Right lobe of liver (tissue), 6 donors: ENCODE measurements at regions not wholly inside any gene's neighbourhood (a gene's known extent, or its start where the extent isn't known, plus 50 kb on each side); places are given as distances from the start of the nearest gene placed in this dataset.

ENCODE experiments used
- ATAC-seq, 4 donors: fragments of 200-7000 bp; cut with Tn5 transposase; one replicate each; pipeline ENCODE4 v1.9.1; 2020; ENCODE audit warnings: mild to moderate bottlenecking in 4 of 4, moderate library complexity in 4 of 4
- DNase-seq, 3 donors: peaks; one replicate each; pipeline ENCODE4 v3.0.0-alpha.2; 2020
- H3K27ac ChIP-seq, 3 donors: fragments of 200-600 bp; one replicate each; pipeline ENCODE4 v1.8.0; 2022
- H3K27me3 ChIP-seq, 2 donors: fragments of 200-600 bp; one replicate each; pipeline ENCODE4 v1.8.0; 2022
- H3K36me3 ChIP-seq, 4 donors: fragments of 200-600 bp; sonication (generic) in 1 of 4; one replicate each; pipeline versions ENCODE4 v1.5.1 to v1.8.0; 2017 to 2022; ENCODE audit warnings: control low read depth in 1 of 4
- H3K4me1 ChIP-seq, 4 donors: fragments of 200-600 bp; sonication (generic) in 1 of 4; one replicate each; pipeline versions ENCODE4 v1.5.1 to v1.8.0; 2017 to 2022; ENCODE audit warnings: control low read depth in 1 of 4
- H3K4me3 ChIP-seq, 3 donors: fragments of 200-600 bp; one replicate each; pipeline ENCODE4 v1.8.0; 2022
- H3K9me3 ChIP-seq, 4 donors: fragments of 200-600 bp; sonication (generic) in 1 of 4; one replicate each; pipeline versions ENCODE4 v1.5.1 to v1.8.0; 2017 to 2022; ENCODE audit warnings: control low read depth in 1 of 4
- POLR2A ChIP-seq: fragments of 450-650 bp; IDR thresholded peaks from one replicate; pipeline ENCODE4 v1.6.1; 2017; ENCODE audit warnings: antibody characterized with exemption, mild to moderate bottlenecking
- WGBS: methylation state at CpG from one replicate; pipeline ENCODE4 v1.1.6; 2018; ENCODE audit warnings: low coverage, low lambda C conversion rate; ENCODE audit not compliant: insufficient coverage; ENCODE audit errors: missing lambda C conversion rate; 5-methylcytosine and 5-hydroxymethylcytosine counted together
- intact Hi-C, 2 donors: fragments of 100-400 bp; cut with DNase I; formaldehyde crosslinking; loops; one replicate each; pipeline versions ENCODE4 v1.11.2 to v1.14.1; 2022
- TF ChIP-seq, protein P1 (sequence below), 4 donors: fragments of 200-600 bp in 3 of 4; fragments of 450-650 bp in 1 of 4; IDR thresholded peaks; one replicate each; pipeline versions ENCODE4 v1.5.1 to v1.8.0; 2016 to 2022; ENCODE audit warnings: antibody characterized with exemption in 4 of 4, mild to moderate bottlenecking in 2 of 4
- donor health status: DM: no; HTN: yes; CAD: no.
- donor health status: DM: no; HTN: no; CAD: no.
- donor health status: DM: no; HTN: no; CAD: no.
- donor health status: DM: no; HTN: yes; CAD: no.
- donor health status: DM: no; HTN: yes; CAD: no.

DNA sequence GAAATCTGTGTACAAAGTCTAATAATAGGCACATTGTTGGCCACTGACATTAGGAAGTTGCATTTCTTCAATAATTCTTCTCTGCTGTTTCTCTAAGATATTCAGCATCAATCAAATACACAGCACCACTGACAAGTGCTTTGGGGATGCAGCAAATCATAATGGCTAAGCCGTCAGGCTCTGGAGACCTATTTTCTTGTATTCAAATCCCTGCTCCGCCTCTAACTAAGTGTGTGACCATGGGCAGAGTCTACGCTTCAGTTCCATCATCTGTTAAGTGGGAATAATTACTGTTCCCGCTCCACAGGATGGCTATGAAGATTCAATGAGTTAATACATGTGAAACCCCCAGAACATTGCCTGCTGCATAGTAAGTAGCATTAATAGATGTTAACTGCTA, 176.9 kb downstream of the ADGRL4 start:
- H3K36me3 ChIP-seq = no peaks in the 10 kb centered on the region
- ATAC-seq = no peak
- no peaks in the 10 kb centered on the region for H3K4me1 ChIP-seq
- H3K27ac ChIP-seq = no peak overlapping the region
- intact Hi-C loops = no loop called here
- no peaks in the 10 kb centered on the region for H3K9me3 ChIP-seq
- no peak for TF ChIP-seq POLR2A
- TF ChIP-seq, protein P1, sequence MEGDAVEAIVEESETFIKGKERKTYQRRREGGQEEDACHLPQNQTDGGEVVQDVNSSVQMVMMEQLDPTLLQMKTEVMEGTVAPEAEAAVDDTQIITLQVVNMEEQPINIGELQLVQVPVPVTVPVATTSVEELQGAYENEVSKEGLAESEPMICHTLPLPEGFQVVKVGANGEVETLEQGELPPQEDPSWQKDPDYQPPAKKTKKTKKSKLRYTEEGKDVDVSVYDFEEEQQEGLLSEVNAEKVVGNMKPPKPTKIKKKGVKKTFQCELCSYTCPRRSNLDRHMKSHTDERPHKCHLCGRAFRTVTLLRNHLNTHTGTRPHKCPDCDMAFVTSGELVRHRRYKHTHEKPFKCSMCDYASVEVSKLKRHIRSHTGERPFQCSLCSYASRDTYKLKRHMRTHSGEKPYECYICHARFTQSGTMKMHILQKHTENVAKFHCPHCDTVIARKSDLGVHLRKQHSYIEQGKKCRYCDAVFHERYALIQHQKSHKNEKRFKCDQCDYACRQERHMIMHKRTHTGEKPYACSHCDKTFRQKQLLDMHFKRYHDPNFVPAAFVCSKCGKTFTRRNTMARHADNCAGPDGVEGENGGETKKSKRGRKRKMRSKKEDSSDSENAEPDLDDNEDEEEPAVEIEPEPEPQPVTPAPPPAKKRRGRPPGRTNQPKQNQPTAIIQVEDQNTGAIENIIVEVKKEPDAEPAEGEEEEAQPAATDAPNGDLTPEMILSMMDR (IDR thresholded peaks at IDR 0.05) = no peak
- 70% methylated on average over 4 of the region's 4 CpGs for WGBS
- DNase-seq = no peak
- H3K4me3 ChIP-seq = no peak overlapping the region
- H3K27me3 ChIP-seq = no peaks in the 10 kb centered on the region

- ATAC-seq (no peak), DNase-seq (no peak)
- 67% methylated on average over 1 of the region's 1 CpG for WGBS
- no peaks in the 10 kb centered on the region for H3K4me1 ChIP-seq
- no peak for TF ChIP-seq POLR2A
- TF ChIP-seq, protein P1 (IDR thresholded peaks at IDR 0.05) = no peak
- no peaks in the 10 kb centered on the region for H3K9me3 ChIP-seq
- no peak overlapping the region for H3K4me3 ChIP-seq
- H3K36me3 ChIP-seq = no peaks in the 10 kb centered on the region
- H3K27me3 ChIP-seq = no peaks in the 10 kb centered on the region
- intact Hi-C loops = no loop called here
- H3K27ac ChIP-seq = no peak overlapping the region
Observed at GRCh38 chr1:78830321-78830720, 176.2 kb downstream of the ADGRL4 start.

GRCh38 chr1:78831731-78832360, 174.7 kb downstream of the ADGRL4 start:
- TF ChIP-seq, protein P1 (IDR thresholded peaks at IDR 0.05) = no peak
- TF ChIP-seq POLR2A = no peak
- DNase-seq (no peak), ATAC-seq (no peak)
- H3K36me3 ChIP-seq = no peaks in the 10 kb centered on the region
- H3K4me3 ChIP-seq = no peak overlapping the region
- H3K27ac ChIP-seq = no peak overlapping the region
- intact Hi-C loops = no loop called here
- no peaks in the 10 kb centered on the region for H3K27me3 ChIP-seq
- no peaks in the 10 kb centered on the region for H3K9me3 ChIP-seq
- H3K4me1 ChIP-seq = no peaks in the 10 kb centered on the region
- 71% methylated on average over 3 of the region's 3 CpGs for WGBS

DNA sequence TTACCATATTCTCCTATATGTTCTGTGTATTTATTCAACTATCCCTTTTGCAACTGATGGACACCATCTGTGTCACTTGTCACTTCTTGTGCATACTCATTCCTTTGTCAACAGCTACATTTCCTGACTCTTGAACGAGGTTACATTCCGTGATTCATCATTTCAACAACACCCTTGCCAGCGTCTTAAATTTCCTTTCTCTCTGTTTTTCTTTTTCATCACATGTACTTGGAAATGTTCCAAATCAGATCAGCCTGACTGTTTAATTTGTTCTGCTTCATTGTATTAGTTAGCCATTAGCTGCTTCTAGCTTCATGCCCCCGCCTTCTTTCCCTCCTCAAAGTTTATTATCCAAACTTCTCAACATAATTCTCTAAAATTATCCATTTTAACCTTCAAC, 173.0 kb downstream of the ADGRL4 start:
- DNase-seq (no peak), ATAC-seq (no peak)
- Histone ChIP-seq H3K9me3 (no peaks in the 10 kb centered on the region), H3K4me1 (no peaks in the 10 kb centered on the region), H3K27ac (no peak overlapping the region), H3K27me3 (no peaks in the 10 kb centered on the region), H3K36me3 (no peaks in the 10 kb centered on the region), H3K4me3 (no peak overlapping the region)
- intact Hi-C loops = no loop called here
- TF ChIP-seq, protein P1 (IDR thresholded peaks at IDR 0.05) = no peak
- no peak for TF ChIP-seq POLR2A
- WGBS = 46% methylated on average over 4 of the region's 4 CpGs
